SKM-1 (cell line): ENCODE measurements at regions not wholly inside any gene's neighbourhood (a gene's known extent, or its start where the extent isn't known, plus 50 kb on each side); places are given as distances from the start of the nearest gene placed in this dataset.
"Not testable (repeated sequence)": the region's sequence is repeated elsewhere in the genome, so short reads cannot be mapped to it uniquely, and the experiment has no call there.

Source experiments
- DNase-seq: peaks from one replicate; lab custom pipeline; 2025; ENCODE audit not compliant: unreplicated experiment; lab: John Stamatoyannopoulos, UW

GRCh38 chr9:87392086-87392485, 105.6 kb upstream of the DAPK1 start:
- no peak for DNase-seq

GRCh38 chr9:87393706-87394230, 103.9 kb upstream of the DAPK1 start:
- no peak for DNase-seq

DNA sequence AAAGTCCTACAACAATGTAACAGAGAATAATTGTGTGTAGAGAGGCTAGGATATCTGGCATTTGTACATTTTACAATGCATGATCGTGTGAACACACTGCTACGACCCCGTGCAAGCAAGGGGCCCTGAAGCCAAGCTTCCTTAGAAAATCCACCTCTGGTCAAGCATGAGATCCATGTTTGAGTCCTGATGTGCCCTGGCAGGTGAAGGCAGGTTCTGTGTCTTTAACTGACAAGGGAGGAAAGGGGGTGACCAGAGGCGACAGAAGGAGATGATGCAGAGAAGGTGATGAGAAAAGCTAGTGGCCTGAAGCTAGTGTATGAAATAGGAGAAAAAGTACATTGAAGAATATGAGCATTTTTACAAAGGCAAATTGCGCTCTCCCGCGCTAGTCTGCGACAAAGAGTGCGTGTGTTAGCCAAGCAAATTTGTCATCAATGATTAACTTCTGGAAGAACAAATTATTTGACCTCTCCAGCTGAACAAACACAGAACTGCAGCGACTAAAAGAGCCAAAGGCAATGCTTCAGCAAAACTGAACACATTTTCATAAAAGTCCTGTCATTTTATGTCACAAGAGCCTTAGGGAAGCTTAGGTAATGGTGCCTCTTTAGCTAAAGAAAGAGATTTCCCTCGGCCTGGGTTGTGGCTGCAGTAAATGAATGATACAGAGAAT, 101.7 kb upstream of the DAPK1 start:
- no peak for DNase-seq

DNA sequence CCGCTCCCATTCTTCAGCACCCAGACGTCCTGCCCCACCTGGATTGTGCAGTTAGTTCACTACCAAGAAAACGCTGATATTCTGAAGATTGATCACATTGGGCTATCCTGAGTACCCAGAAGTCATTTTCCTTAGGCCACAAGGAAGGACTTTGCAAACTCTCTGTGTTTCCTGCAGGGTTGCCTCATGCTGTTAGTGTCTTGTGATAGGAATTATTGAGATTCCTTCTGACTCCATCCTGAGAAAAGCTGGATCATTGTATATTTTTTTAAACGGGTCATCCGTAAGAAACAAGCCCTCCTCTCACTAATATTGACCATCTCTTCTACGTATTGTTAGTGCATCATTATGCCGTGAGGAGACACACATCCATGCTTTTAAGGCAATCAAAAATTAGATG, 96.0 kb upstream of the DAPK1 start:
- no peak for DNase-seq

DNA sequence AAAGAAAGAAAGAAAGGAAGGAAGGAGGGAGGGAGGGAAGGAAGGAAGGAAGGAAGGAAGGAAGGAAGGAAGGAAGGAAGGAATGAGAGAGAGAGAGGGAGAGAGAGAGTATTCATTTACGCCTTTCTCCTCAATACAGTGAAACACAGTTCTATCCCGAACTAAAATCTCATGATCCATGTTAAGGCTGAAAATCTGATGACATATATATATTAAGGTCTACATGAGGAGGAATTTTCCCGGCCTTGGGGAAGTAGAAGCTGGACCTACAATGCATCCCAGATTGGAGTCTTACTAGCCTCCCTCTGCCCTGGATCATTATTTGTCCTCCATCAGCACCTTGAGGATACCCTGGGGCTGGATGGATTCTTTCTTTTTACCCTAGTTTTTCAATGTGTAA, 95.1 kb upstream of the DAPK1 start:
- no peak for DNase-seq

DNA sequence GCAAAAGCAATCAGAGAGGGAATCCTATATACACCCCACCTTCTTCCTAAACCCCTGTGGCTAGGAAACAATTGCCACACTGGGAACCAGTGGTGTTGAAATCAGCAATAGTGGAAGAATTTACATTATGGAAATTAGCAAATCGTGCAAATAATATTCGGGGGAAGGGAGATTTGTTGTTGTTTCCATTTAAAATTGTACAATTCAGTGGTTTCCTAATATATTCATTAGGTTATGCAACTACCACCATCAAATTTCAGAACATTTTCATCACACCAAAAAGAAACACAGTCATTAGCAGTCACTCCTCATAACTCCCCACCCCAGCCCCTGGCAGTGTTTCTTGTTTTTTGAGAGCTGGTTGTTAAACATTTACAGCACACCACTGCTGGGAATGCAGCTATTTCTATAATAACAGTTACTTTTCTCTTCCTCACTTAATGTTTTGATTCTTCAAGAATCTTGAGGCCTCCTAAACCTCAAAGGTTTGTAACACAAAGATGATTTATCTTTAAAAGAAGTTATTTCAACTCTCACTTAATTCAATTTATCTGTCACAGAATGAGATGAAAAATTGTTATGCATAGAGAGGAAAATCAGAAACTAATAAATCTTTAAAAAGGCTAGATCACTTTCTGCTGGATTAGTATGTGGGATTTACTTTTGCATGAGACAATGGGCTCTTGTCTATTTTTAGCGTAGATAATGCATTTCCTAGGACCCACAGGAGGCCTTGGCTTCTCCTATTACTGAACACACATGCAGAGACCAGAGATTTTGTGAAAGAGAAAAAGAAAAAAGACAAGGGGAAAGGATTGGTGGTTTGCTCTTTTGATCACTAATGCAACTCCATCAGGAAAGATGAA, 91.8 kb upstream of the DAPK1 start:
- DNase-seq = no peak

GRCh38 chr9:87406543-87407166, 91.0 kb upstream of the DAPK1 start:
- no peak for DNase-seq

GRCh38 chr9:87410047-87411005, 87.3 kb upstream of the DAPK1 start:
- not testable (repeated sequence) for DNase-seq

- no peak for DNase-seq
Measured at GRCh38 chr9:87420884-87421283, 76.8 kb upstream of the DAPK1 start.

DNA sequence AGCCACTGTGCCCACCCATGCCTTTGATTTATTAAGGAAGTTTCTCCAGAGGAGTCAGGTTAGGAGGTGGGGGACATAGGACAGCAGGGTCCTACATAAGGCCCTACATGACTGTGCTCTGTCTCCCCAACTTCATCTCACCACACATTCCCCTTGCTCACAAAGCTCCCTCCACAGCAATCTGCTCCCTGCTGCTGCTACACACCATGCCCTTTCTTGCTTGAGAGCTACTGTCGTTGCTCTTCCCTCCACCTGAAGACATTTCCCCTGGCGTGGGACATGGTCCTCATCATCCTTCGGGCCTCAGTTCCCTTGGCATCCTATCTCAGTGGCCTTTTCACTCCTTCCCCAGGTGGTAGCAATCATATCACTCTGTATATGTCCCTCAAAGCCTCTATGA, 75.9 kb upstream of the DAPK1 start:
- DNase-seq = no peak

- DNase-seq = no peak
Measured at GRCh38 chr9:87422999-87423398, 74.7 kb upstream of the DAPK1 start.

DNA sequence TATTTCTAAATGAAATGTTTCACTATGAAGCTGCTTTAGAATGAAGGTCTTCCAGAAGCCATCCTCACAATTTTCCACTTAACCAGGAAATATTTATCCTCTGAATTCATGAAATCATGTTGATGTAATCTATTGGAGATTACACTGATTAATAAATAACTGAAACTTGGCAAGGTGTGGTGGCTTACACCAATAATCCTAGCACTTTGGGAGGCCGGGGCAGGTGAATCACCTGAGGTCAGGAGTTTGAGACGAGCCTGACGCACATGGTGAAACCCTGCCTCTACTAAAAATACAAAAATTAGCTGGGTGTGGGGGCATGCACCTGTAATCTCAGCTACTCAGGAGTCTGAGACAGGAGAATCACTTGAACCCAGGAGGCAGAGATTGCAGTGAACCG, 73.8 kb upstream of the DAPK1 start:
- not testable (repeated sequence) for DNase-seq

DNA sequence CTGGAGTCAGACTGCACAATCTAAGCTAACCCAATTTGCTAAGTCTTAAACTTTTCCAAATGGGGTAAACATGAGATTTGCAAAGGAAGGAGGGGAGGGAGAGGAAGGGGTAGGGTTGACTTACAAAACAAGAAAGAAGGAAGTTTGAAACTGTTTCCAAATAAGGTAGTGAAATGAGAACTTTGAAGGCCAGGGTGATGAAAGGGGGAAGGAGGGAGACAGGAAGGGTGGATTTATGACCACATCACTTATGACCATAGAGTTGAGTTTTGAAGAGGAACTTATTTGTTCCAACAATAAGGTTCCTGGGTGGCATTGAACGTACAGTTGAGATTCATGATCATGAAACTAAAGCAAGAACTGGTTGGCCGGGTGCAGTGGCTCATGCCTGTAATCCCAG, 72.5 kb upstream of the DAPK1 start:
- peak; percentile 85 for DNase-seq

- no peak for DNase-seq
Measured at GRCh38 chr9:87427851-87428506, 69.7 kb upstream of the DAPK1 start.

- DNase-seq = no peak
Measured at GRCh38 chr9:87428659-87429058, 69.0 kb upstream of the DAPK1 start.

DNA sequence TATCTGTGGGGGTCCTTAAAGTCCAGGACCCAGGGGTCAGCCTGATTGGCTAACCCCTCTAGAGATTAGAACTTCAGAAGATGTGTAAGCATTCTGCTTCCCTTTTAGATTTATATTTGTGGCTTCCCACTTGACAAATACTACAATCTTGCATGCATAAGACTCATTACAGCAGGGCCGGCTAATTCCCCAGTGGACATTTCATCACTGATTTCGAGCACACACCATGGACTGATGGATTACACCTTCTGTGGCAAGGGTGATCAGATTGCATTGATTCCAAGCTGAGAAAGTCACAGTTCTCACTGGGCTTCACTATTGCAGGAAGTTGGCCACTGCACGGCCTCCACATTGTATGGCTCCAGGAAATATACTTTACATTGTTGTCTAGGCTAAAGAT, 65.8 kb upstream of the DAPK1 start:
- DNase-seq = no peak

DNA sequence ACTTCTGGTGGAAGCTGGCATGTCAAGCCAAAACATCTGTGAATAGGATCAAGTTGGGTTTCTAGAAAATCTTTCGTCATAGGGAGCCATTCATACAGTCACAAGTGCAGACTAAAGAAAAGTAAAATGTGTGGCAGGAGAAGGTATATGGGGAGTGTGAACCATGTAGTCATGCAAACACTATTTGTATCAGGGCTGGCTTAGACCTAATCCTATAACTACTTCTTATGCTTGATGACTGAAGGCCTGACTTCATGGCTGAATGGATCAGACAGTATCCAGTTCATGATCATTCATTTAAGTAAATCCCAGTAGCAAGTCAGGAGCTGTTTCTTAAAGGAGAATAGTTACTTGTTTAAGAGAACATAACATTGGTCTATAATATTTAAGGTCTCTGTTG, 63.8 kb upstream of the DAPK1 start:
- DNase-seq = no peak

DNA sequence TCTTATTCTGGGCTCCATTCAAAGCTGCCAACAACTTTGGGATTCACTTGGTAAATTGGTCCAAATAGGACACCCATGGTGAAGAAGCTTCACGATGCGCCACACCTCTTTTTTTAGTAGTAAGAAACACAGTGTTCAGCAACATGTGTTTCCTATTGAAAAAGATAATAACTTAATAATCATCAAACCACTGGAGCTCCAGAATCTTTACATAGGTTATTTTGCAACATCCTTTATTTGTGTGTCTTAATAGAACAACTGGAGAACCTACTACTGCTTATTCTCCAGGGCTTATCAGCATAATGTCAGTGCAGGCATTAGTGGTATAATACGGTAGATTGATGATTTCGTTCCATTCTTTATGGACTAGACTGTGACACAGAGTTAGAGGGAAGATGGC, 63.3 kb upstream of the DAPK1 start:
- no peak for DNase-seq

GRCh38 chr9:87435189-87435880, 62.3 kb upstream of the DAPK1 start:
- DNase-seq = no peak

DNA sequence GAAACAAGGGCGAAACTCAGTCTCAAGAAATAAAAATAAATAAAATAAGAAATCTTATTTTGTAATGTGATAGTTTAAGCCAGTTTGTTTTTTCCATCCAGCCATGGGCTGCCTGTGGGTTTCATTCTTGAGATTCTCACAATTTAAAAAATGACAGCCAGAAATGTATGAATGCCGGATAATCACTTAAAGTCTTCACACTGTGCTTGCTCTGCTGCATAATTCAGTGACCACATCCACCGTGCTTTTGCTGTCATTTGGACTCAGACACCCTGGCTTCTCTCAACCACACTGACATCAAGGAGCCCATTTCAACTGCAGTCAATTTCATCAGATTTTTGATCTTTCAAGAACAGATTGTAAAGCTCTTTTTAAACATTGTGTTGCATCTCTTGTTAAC, 61.0 kb upstream of the DAPK1 start:
- DNase-seq = no peak
